IMR-90 (cell line): ENCODE measurements at regions not wholly inside any gene's neighbourhood (a gene's known extent, or its start where the extent isn't known, plus 50 kb on each side); places are given as distances from the start of the nearest gene placed in this dataset.
A peak's percentile ranks its signal among the peaks of the same experiment; 100 is the strongest.

Experiments used
- ATAC-seq: fragments of 200-7000 bp; cut with Tn5 transposase; 2 replicates; pipeline ENCODE4 v1.9.1; 2020; ENCODE audit warnings: low read depth, mild to moderate bottlenecking, moderate library complexity
- BruUV-seq: library from RNA; stranded (reverse); fragments of 400-500 nt; replicated peaks from 2 replicates; lab custom pipeline; 2021; lab: Mats Ljungman, UMichigan
- CTCF ChIA-PET: fragments of 300-600 bp; formaldehyde crosslinking; extraction: SDS; loops from one replicate; lab custom pipeline; 2021; ENCODE audit warnings: antibody characterized with exemption; lab: Yijun Ruan, JAX
- POLR2A ChIA-PET: fragments of 300-600 bp; sonication (Branson Sonifier 250); formaldehyde crosslinking; loops from one replicate; lab custom pipeline; 2022; ENCODE audit warnings: antibody characterized with exemption; ENCODE audit not compliant: unreplicated experiment; lab: Charles Lee
- DNase-seq: peaks from one replicate; pipeline ENCODE4 v3.0.0; 2013
- H2AFZ ChIP-seq: replicated peaks from 2 replicates; pipeline ENCODE3; 2013; ENCODE audit warnings: low read length, mild to moderate bottlenecking; ENCODE audit not compliant: poor library complexity
- H2AK5ac ChIP-seq: 2 replicates; pipeline ENCODE4 v1.6.1; 2013; ENCODE audit warnings: low read depth, low read length, inconsistent platforms
- H2AK9ac ChIP-seq: replicated peaks from 2 replicates; pipeline ENCODE3; 2013; ENCODE audit warnings: mild to moderate bottlenecking, low read depth, low read length, moderate library complexity; ENCODE audit not compliant: poor library complexity
- H2BK120ac ChIP-seq: 2 replicates; pipeline ENCODE4 v1.6.1; 2013; ENCODE audit warnings: low read depth, low read length, inconsistent platforms
- H2BK15ac ChIP-seq: 3 replicates; pipeline ENCODE4 v1.6.1; 2013; ENCODE audit warnings: low read depth, low read length, inconsistent platforms
- H2BK20ac ChIP-seq: 2 replicates; pipeline ENCODE4 v1.6.1; 2013; ENCODE audit warnings: low read depth, mild to moderate bottlenecking, inconsistent platforms, low read length, moderate library complexity
- H2BK5ac ChIP-seq: 2 replicates; pipeline ENCODE4 v1.6.1; 2013; ENCODE audit warnings: mild to moderate bottlenecking, low read depth, low read length, inconsistent platforms; ENCODE audit not compliant: poor library complexity, severe bottlenecking
- H3K14ac ChIP-seq: replicated peaks from 2 replicates; pipeline ENCODE4 v1.6.1; 2013; ENCODE audit warnings: low read depth, low read length, inconsistent platforms
- H3K18ac ChIP-seq: 2 replicates; pipeline ENCODE4 v1.6.1; 2013; ENCODE audit warnings: low read depth, low read length, control low read depth
- H3K23ac ChIP-seq: 2 replicates; pipeline ENCODE4 v1.6.1; 2013; ENCODE audit warnings: low read depth, low read length, inconsistent platforms
- H3K27ac ChIP-seq: 2 replicates; pipeline ENCODE4 v1.5.1; 2013; ENCODE audit warnings: mild to moderate bottlenecking, control low read depth, low read length; ENCODE audit not compliant: insufficient read depth
- H3K27me3 ChIP-seq: 2 replicates; pipeline ENCODE4 v1.6.1; 2013; ENCODE audit warnings: low read length; ENCODE audit not compliant: control insufficient read depth, insufficient read depth
- H3K36me3 ChIP-seq: 2 replicates; pipeline ENCODE4 v1.6.1; 2013; ENCODE audit warnings: low read length, mixed read lengths; ENCODE audit not compliant: control insufficient read depth, insufficient read depth
- H3K4ac ChIP-seq: 2 replicates; pipeline ENCODE4 v1.6.1; 2013; ENCODE audit warnings: low read depth, low read length, inconsistent platforms
- H3K4me1 ChIP-seq: 2 replicates; pipeline ENCODE4 v1.6.1; 2013; ENCODE audit warnings: low read length, mixed read lengths; ENCODE audit not compliant: control insufficient read depth, insufficient read depth
- H3K4me2 ChIP-seq: 2 replicates; pipeline ENCODE4 v1.6.1; 2013; ENCODE audit warnings: low read depth, mild to moderate bottlenecking, control low read depth, low read length, moderate library complexity
- H3K4me3 ChIP-seq: 2 replicates; pipeline ENCODE4 v1.5.1; 2013; ENCODE audit warnings: low read depth, mild to moderate bottlenecking, control low read depth, low read length, moderate library complexity; ENCODE audit not compliant: insufficient read depth
- H3K56ac ChIP-seq: 2 replicates; pipeline ENCODE4 v1.6.1; 2013; ENCODE audit warnings: low read length, inconsistent platforms; ENCODE audit not compliant: insufficient read depth; ENCODE audit errors: extremely low read depth
- H3K79me1 ChIP-seq, 2 experiments: 2 replicates each; pipeline ENCODE4 v1.6.1; 2013; ENCODE audit warnings: low read length in 2 of 2, inconsistent platforms in 1 of 2, low read depth in 1 of 2
- H3K9ac ChIP-seq: 2 replicates; pipeline ENCODE4 v1.6.1; 2013; ENCODE audit warnings: low read depth, low read length, control low read depth
- H3K9me1 ChIP-seq: 2 replicates; pipeline ENCODE4 v1.6.1; 2013; ENCODE audit warnings: low read length, inconsistent platforms; ENCODE audit not compliant: insufficient read depth
- H3K9me3 ChIP-seq: 2 replicates; pipeline ENCODE4 v1.6.1; 2013; ENCODE audit warnings: low read length; ENCODE audit not compliant: control insufficient read depth, insufficient read depth
- H4K20me1 ChIP-seq: 2 replicates; pipeline ENCODE4 v1.6.1; 2013; ENCODE audit warnings: low read length, inconsistent platforms; ENCODE audit not compliant: insufficient read depth
- H4K5ac ChIP-seq: 2 replicates; pipeline ENCODE4 v1.6.1; 2013; ENCODE audit warnings: mild to moderate bottlenecking, low read depth, low read length, control low read depth
- H4K8ac ChIP-seq, 2 experiments: 2 replicates each; pipeline ENCODE4 v1.6.1; 2013; ENCODE audit warnings: low read depth in 2 of 2, low read length in 2 of 2, control low read depth in 1 of 2, inconsistent platforms in 1 of 2
- H4K91ac ChIP-seq: 2 replicates; pipeline ENCODE4 v1.6.1; 2013; ENCODE audit warnings: low read depth, low read length, inconsistent platforms; ENCODE audit not compliant: insufficient read depth
- ELK1 ChIP-seq: fragments of 150-350 bp; IDR thresholded peaks from 2 replicates; pipeline ENCODE4 v1.6.1; 2016; ENCODE audit warnings: low read depth, mild to moderate bottlenecking, low read length, moderate library complexity, borderline replicate concordance
- MAFK ChIP-seq: IDR thresholded peaks from 2 replicates; pipeline ENCODE4 v1.6.1; 2012; ENCODE audit warnings: low read depth, low read length, improper control_type of control experiment
- RAD21 ChIP-seq: IDR thresholded peaks from 2 replicates; pipeline ENCODE4 v1.6.1; 2012; ENCODE audit warnings: low read length, improper control_type of control experiment
- WGBS, 2 experiments: methylation state at CpG; one replicate each; pipeline versions ENCODE4 v1.1.5 to v1.1.7; 2013; ENCODE audit warnings: missing lambda C conversion rate in 2 of 2; ENCODE audit not compliant: insufficient read length in 1 of 2; ENCODE audit errors: extremely low coverage in 2 of 2; 5-methylcytosine and 5-hydroxymethylcytosine counted together
- dilution Hi-C: fragments of 300-500 bp; cut with HindIII; formaldehyde crosslinking; loops from one replicate; pipeline ENCODE4 v1.14.3; 2018; ENCODE audit warnings: low sequenced_read_pairs; ENCODE audit not compliant: unreplicated experiment
- in situ Hi-C: fragments of 300-500 bp; cut with MboI; formaldehyde crosslinking; loops from 3 replicates; pipeline ENCODE4 v1.14.3; 2019; ENCODE audit warnings: low sequenced_read_pairs, inconsistent platforms, mixed read lengths
- intact Hi-C: fragments of 100-400 bp; cut with micrococcal nuclease; formaldehyde crosslinking; loops from 2 replicates; pipeline ENCODE4 v1.10.0; 2022

GRCh38 chr21:28126521-28127174 lies 866.0 kb downstream of the LTN1 start:
- Histone ChIP-seq H3K23ac (no peak overlapping the region), H2BK5ac (peak overlapping the region; percentile 89), H3K4me3 (no peak overlapping the region), H3K9me1 (no peaks in the 10 kb centered on the region), H3K27me3 (no peaks in the 10 kb centered on the region), H2AK9ac (no peak overlapping the region), H2BK20ac (peak overlapping the region; percentile 61), H3K18ac (peak overlapping the region; percentile 96), H4K91ac (peak overlapping the region; percentile 0; the same call in 1 of the 2 replicates), H4K5ac (peak overlapping the region; percentile 89), H2AFZ (no peak overlapping the region), H3K9me3 (peaks cover 6% of the 10 kb centered on the region), H3K79me1 (no peaks in the 10 kb centered on the region), H3K9ac (no peak overlapping the region), H2AK5ac (no peak overlapping the region), H4K8ac (peak overlapping the region in 1 of 2 experiments; percentile 54; a peak in 1 of 4 replicates), H3K14ac (no peak overlapping the region), H3K27ac (peak overlapping the region; percentile 93; the same call in 1 of the 2 replicates), H3K4ac (peak overlapping the region; percentile 50; the same call in 1 of the 2 replicates), H2BK120ac (peak overlapping the region; percentile 80), H4K20me1 (no peaks in the 10 kb centered on the region), H3K56ac (no peak overlapping the region), H2BK15ac (no peak overlapping the region; the same call in 2 of the 3 replicates), H3K36me3 (no peaks in the 10 kb centered on the region), H3K4me2 (no peak overlapping the region), H3K4me1 (peaks cover 4% of the 10 kb centered on the region)
- POLR2A ChIA-PET: no interaction called here
- DNase-seq (no peak), ATAC-seq (0 out of 2 replicates have a peak, but pooled peaks have one; percentile 9)
- in situ Hi-C loops (no loop called here), intact Hi-C loops (loop anchor here (5.0 kb wide), 1 partner anchor 206 kb away; no protein-coding TSS in a partner anchor), dilution Hi-C loops (no loop called here)
- no CpG with 5 or more reads among the region's 1 CpG for WGBS, 2 experiments
- BruUV-seq: no TSS peak
- CTCF ChIA-PET: interaction anchor here (0.5 kb wide), 1 partner anchor 62 kb away, joined by 3 read pairs; no protein-coding TSS in a partner anchor
- TF ChIP-seq MAFK: peak; percentile 90
- TF ChIP-seq RAD21: no peak
- no peak for TF ChIP-seq ELK1
